Panc1 (cell line): ENCODE measurements at regions not wholly inside any gene's neighbourhood (a gene's known extent, or its start where the extent isn't known, plus 50 kb on each side); places are given as distances from the start of the nearest gene placed in this dataset.
"Not testable (repeated sequence)": the region's sequence is repeated elsewhere in the genome, so short reads cannot be mapped to it uniquely, and the experiment has no call there.

Source experiments
- ATAC-seq: fragments of 200-7000 bp; cut with Tn5 transposase; 2 replicates; pipeline ENCODE4 v1.9.1; 2020; ENCODE audit warnings: mild to moderate bottlenecking, moderate library complexity
- BruUV-seq: library from RNA; stranded (reverse); fragments of 400-500 nt; replicated peaks from 2 replicates; lab custom pipeline; 2021; lab: Mats Ljungman, UMichigan
- CTCF ChIA-PET: fragments of 300-600 bp; sonication (Branson Sonifier 250); formaldehyde crosslinking; loops from one replicate; lab custom pipeline; 2022; ENCODE audit warnings: antibody characterized with exemption; lab: Charles Lee
- POLR2A ChIA-PET: fragments of 300-600 bp; sonication (Branson Sonifier 250); formaldehyde crosslinking; loops from one replicate; lab custom pipeline; 2022; ENCODE audit warnings: antibody characterized with exemption; lab: Charles Lee
- DNase-seq: peaks from one replicate; pipeline ENCODE4 v3.0.0-alpha.2; 2010; ENCODE audit warnings: low read depth, low spot score
- H3K27ac ChIP-seq: 2 replicates; pipeline ENCODE4 v1.5.1; 2011; ENCODE audit warnings: mild to moderate bottlenecking, low read length, inconsistent platforms
- H3K27me3 ChIP-seq: fragments of 200-500 bp; sonication (Bioruptor generic); 2 replicates; pipeline ENCODE4 v1.6.0; 2014; ENCODE audit warnings: low read length, inconsistent platforms; ENCODE audit not compliant: control insufficient read depth, insufficient read depth
- H3K36me3 ChIP-seq: fragments of 200-500 bp; sonication (Bioruptor generic); 2 replicates; pipeline ENCODE4 v1.5.1; 2014; ENCODE audit warnings: inconsistent platforms, mild to moderate bottlenecking, low read length, moderate library complexity; ENCODE audit not compliant: control insufficient read depth, insufficient read depth
- H3K4me1 ChIP-seq: 2 replicates; pipeline ENCODE4 v1.5.1; 2011; ENCODE audit warnings: inconsistent platforms, mild to moderate bottlenecking, low read length, moderate library complexity; ENCODE audit not compliant: control insufficient read depth, insufficient read depth
- H3K4me3 ChIP-seq, 2 experiments: 2 replicates each; pipeline ENCODE4 v1.5.1; 2011 to 2012; ENCODE audit warnings: low read depth in 2 of 2, low read length in 2 of 2, mild to moderate bottlenecking in 2 of 2, inconsistent platforms in 1 of 2, moderate library complexity in 1 of 2
- H3K9me3 ChIP-seq: fragments of 200-500 bp; sonication (Bioruptor generic); 2 replicates; pipeline ENCODE4 v1.5.1; 2014; ENCODE audit warnings: low read depth, mild to moderate bottlenecking, inconsistent platforms, low read length, moderate library complexity; ENCODE audit not compliant: control insufficient read depth, insufficient read depth
- POLR2AphosphoS5 ChIP-seq: IDR thresholded peaks from 2 replicates; pipeline ENCODE4 v1.6.1; 2012; ENCODE audit warnings: mild to moderate bottlenecking, low read depth, low read length, moderate library complexity
- SIN3A ChIP-seq: IDR thresholded peaks from 2 replicates; pipeline ENCODE4 v1.6.1; 2012; ENCODE audit warnings: low read depth, mild to moderate bottlenecking, low read length, moderate library complexity, borderline replicate concordance; ENCODE audit not compliant: insufficient read depth
- TCF7L2 ChIP-seq: IDR thresholded peaks from 2 replicates; pipeline ENCODE4 v1.6.1; 2011; ENCODE audit warnings: mild to moderate bottlenecking, low read depth, low read length, inconsistent platforms
- in situ Hi-C: cut with HindIII; loops from 2 replicates; pipeline ENCODE4 v1.10.0; 2016; ENCODE audit warnings: low sequenced_read_pairs, low pct_unique_long_range_greater_than_20kb
- intact Hi-C: fragments of 100-400 bp; cut with micrococcal nuclease; formaldehyde crosslinking; loops from one replicate; pipeline ENCODE4 v1.10.0; 2022; ENCODE audit not compliant: unreplicated experiment
- TF ChIP-seq, protein P1 (sequence below), 2 experiments: IDR thresholded peaks; 2 replicates each; pipeline ENCODE4 v1.6.1; 2011 to 2012; ENCODE audit warnings: low read depth in 2 of 2, control low read depth in 1 of 2, low read length in 1 of 2, mild to moderate bottlenecking in 1 of 2, moderate library complexity in 1 of 2; ENCODE audit not compliant: insufficient read depth in 1 of 2
- TF ChIP-seq, protein P2 (sequence below): fragments of 450-650 bp; IDR thresholded peaks from 2 replicates; pipeline ENCODE4 v1.5.1; 2017; ENCODE audit warnings: mild to moderate bottlenecking

- Histone ChIP-seq H3K4me3 (no peak overlapping the region), H3K36me3 (no peaks in the 10 kb centered on the region), H3K4me1 (no peaks in the 10 kb centered on the region), H3K27ac (no peak overlapping the region), H3K9me3 (no peaks in the 10 kb centered on the region), H3K27me3 (no peaks in the 10 kb centered on the region)
- TF ChIP-seq, protein P1, sequence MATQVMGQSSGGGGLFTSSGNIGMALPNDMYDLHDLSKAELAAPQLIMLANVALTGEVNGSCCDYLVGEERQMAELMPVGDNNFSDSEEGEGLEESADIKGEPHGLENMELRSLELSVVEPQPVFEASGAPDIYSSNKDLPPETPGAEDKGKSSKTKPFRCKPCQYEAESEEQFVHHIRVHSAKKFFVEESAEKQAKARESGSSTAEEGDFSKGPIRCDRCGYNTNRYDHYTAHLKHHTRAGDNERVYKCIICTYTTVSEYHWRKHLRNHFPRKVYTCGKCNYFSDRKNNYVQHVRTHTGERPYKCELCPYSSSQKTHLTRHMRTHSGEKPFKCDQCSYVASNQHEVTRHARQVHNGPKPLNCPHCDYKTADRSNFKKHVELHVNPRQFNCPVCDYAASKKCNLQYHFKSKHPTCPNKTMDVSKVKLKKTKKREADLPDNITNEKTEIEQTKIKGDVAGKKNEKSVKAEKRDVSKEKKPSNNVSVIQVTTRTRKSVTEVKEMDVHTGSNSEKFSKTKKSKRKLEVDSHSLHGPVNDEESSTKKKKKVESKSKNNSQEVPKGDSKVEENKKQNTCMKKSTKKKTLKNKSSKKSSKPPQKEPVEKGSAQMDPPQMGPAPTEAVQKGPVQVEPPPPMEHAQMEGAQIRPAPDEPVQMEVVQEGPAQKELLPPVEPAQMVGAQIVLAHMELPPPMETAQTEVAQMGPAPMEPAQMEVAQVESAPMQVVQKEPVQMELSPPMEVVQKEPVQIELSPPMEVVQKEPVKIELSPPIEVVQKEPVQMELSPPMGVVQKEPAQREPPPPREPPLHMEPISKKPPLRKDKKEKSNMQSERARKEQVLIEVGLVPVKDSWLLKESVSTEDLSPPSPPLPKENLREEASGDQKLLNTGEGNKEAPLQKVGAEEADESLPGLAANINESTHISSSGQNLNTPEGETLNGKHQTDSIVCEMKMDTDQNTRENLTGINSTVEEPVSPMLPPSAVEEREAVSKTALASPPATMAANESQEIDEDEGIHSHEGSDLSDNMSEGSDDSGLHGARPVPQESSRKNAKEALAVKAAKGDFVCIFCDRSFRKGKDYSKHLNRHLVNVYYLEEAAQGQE (IDR thresholded peaks at IDR 0.05; ENCODE audit: insufficient read depth in 1 of 2, low read depth in 2 of 2, low read length in 1 of 2): no peak
- TF ChIP-seq, protein P2, sequence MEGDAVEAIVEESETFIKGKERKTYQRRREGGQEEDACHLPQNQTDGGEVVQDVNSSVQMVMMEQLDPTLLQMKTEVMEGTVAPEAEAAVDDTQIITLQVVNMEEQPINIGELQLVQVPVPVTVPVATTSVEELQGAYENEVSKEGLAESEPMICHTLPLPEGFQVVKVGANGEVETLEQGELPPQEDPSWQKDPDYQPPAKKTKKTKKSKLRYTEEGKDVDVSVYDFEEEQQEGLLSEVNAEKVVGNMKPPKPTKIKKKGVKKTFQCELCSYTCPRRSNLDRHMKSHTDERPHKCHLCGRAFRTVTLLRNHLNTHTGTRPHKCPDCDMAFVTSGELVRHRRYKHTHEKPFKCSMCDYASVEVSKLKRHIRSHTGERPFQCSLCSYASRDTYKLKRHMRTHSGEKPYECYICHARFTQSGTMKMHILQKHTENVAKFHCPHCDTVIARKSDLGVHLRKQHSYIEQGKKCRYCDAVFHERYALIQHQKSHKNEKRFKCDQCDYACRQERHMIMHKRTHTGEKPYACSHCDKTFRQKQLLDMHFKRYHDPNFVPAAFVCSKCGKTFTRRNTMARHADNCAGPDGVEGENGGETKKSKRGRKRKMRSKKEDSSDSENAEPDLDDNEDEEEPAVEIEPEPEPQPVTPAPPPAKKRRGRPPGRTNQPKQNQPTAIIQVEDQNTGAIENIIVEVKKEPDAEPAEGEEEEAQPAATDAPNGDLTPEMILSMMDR: no peak
- TF ChIP-seq TCF7L2 (no peak), POLR2AphosphoS5 (no peak)
- ATAC-seq (no peak), DNase-seq (no peak)
- ChIA-PET CTCF (no interaction called here), POLR2A (no interaction called here)
- no TSS peak for BruUV-seq
- intact Hi-C loops (no loop called here), in situ Hi-C loops (no loop called here)
These were observed 63.0 kb downstream of the HLX start for GRCh38 chr1:220942278-220942677.

GRCh38 chr1:220942914-220943313, 63.7 kb downstream of the HLX start:
- DNase-seq, POLR2A ChIA-PET, BruUV-seq, H3K27me3 ChIP-seq, H3K9me3 ChIP-seq, CTCF ChIA-PET, in situ Hi-C loops, intact Hi-C loops, ATAC-seq, H3K4me3 ChIP-seq, H3K4me1 ChIP-seq, H3K36me3 ChIP-seq, H3K27ac ChIP-seq: not testable (repeated sequence)

DNA sequence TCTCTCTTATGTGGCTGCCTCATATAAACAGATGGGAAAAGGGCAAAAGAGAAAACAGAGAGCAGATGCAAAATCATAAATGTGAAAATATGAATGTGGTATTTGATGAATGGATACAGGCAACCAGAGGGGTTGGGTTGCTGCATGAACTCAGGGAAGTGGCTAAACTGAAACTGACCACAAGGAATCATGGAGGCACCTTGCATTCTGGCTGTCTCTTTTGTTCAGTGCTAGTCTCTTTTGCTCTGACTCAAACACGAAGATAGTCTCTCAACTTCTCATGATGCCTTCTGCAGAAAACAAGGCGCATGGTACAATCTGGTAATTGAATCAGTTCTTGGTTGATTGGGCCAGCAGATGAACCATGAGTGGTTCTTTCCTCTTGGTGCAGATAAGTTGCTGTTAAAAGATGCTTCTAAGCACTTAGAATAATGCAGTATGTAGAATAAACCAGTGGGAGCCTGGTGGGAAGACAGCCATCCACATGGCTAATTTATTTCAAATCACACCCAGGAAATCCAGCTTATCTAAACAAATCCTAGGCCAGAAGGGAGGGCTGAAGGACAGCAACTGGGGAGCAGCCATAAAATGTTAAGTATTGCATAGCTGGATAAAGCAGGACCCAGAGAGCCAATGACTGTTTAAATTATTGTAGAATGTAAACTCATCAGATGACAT, 64.2 kb downstream of the HLX start:
- H3K4me3 ChIP-seq: no peak overlapping the region
- TF ChIP-seq, protein P1 (IDR thresholded peaks at IDR 0.05; ENCODE audit: insufficient read depth in 1 of 2, low read depth in 2 of 2, low read length in 1 of 2): no peak
- TF ChIP-seq SIN3A (no peak), TCF7L2 (no peak), POLR2AphosphoS5 (no peak)
- TF ChIP-seq, protein P2: no peak
- no peaks in the 10 kb centered on the region for H3K27me3 ChIP-seq
- no peak overlapping the region for H3K27ac ChIP-seq
- 0 out of 2 replicates have a peak, but pooled peaks cover 3% of the 10 kb centered on the region for H3K9me3 ChIP-seq
- POLR2A ChIA-PET: no interaction called here
- intact Hi-C loops: no loop called here
- BruUV-seq: no TSS peak
- no peaks in the 10 kb centered on the region for H3K36me3 ChIP-seq
- CTCF ChIA-PET: no interaction called here
- DNase-seq (no peak), ATAC-seq (no peak)
- in situ Hi-C loops: no loop called here
- H3K4me1 ChIP-seq: no peaks in the 10 kb centered on the region
